GM12878 (cell line): ENCODE measurements at regions not wholly inside any gene's neighbourhood (a gene's known extent, or its start where the extent isn't known, plus 50 kb on each side); places are given as distances from the start of the nearest gene placed in this dataset.

Source experiments
- ATAC-seq: fragments of 200-7000 bp; cut with Tn5 transposase; 3 replicates; pipeline ENCODE4 v1.9.1; 2020; ENCODE audit warnings: mild to moderate bottlenecking, moderate library complexity
- BruUV-seq: library from RNA; stranded (reverse); fragments of 400-500 nt; replicated peaks from 2 replicates; lab custom pipeline; 2021; lab: Mats Ljungman, UMichigan
- CTCF ChIA-PET: fragments of 300-600 bp; sonication (Branson Sonifier 250); formaldehyde crosslinking; extraction: SDS; loops from one replicate; lab custom pipeline; 2021; ENCODE audit warnings: inconsistent platforms; lab: Yijun Ruan, JAX
- POLR2A ChIA-PET: fragments of 350-600 bp; formaldehyde crosslinking; extraction: SDS; loops from one replicate; lab custom pipeline; 2021; ENCODE audit warnings: inconsistent platforms; lab: Charles Lee
- RAD21 ChIA-PET: fragments of 300-600 bp; sonication (Branson Sonifier 250); formaldehyde crosslinking; loops from one replicate; lab custom pipeline; 2023; ENCODE audit warnings: antibody characterized with exemption; ENCODE audit not compliant: unreplicated experiment; lab: Charles Lee
- SMC1A ChIA-PET: fragments of 300-600 bp; sonication (Branson Sonifier 250); formaldehyde crosslinking; loops from one replicate; lab custom pipeline; 2023; ENCODE audit not compliant: unreplicated experiment, uncharacterized antibody; lab: Charles Lee
- DNase-seq: peaks from one replicate; pipeline ENCODE4 v3.0.0-alpha.2; 2011; ENCODE audit warnings: low read depth, low spot score
- FAIRE-seq: peaks from 3 replicates; lab custom pipeline; 2011; peaks lifted over from hg19 to GRCh38; lab: Jason Lieb, UNC
- H2AFZ ChIP-seq: 2 replicates; pipeline ENCODE4 v1.6.0; 2011; ENCODE audit warnings: low read depth, low read length, control low read depth; ENCODE audit not compliant: control insufficient read depth
- H3K27ac ChIP-seq: 2 replicates; pipeline ENCODE4 v1.5.1; 2011; ENCODE audit warnings: control low read depth; ENCODE audit not compliant: control insufficient read depth, insufficient read depth
- H3K27me3 ChIP-seq, 2 experiments: replicated peaks in 1 of 2; 2 replicates each; pipeline versions ENCODE4 v1.6.0 to v1.6.1; 2011; ENCODE audit warnings: low read length in 1 of 2; ENCODE audit not compliant: control insufficient read depth in 2 of 2, insufficient read depth in 2 of 2
- H3K36me3 ChIP-seq, 2 experiments: 2 replicates each; pipeline ENCODE4 v1.5.1; 2011; ENCODE audit warnings: low read length in 1 of 2; ENCODE audit not compliant: control insufficient read depth in 2 of 2, insufficient read depth in 2 of 2
- H3K4me1 ChIP-seq: 2 replicates; pipeline ENCODE4 v1.6.1; 2011; ENCODE audit warnings: mild to moderate bottlenecking, low read length, moderate library complexity, mixed read lengths; ENCODE audit not compliant: control insufficient read depth, insufficient read depth
- H3K4me2 ChIP-seq: 2 replicates; pipeline ENCODE4 v1.6.0; 2011; ENCODE audit warnings: control low read depth; ENCODE audit not compliant: control insufficient read depth, insufficient read depth
- H3K4me3 ChIP-seq: fragments of 200-600 bp; sonication (generic); 2 replicates; pipeline ENCODE4 v1.5.1; 2016
- H3K79me2 ChIP-seq: 2 replicates; pipeline ENCODE4 v1.6.0; 2011; ENCODE audit warnings: low read length; ENCODE audit not compliant: control insufficient read depth, insufficient read depth
- H3K9ac ChIP-seq: 2 replicates; pipeline ENCODE4 v1.8.0; 2011; ENCODE audit warnings: low read length, control low read depth, mixed read lengths; ENCODE audit not compliant: control insufficient read depth, insufficient read depth
- H3K9me3 ChIP-seq: replicated peaks from 3 replicates; pipeline ENCODE4 v1.5.1; 2011; ENCODE audit warnings: mild to moderate bottlenecking, low read length; ENCODE audit not compliant: control insufficient read depth, insufficient read depth
- H4K20me1 ChIP-seq: 2 replicates; pipeline ENCODE4 v1.6.0; 2011; ENCODE audit not compliant: control insufficient read depth, insufficient read depth
- CBX3 ChIP-seq: fragments of 200-600 bp; sonication (generic); IDR thresholded peaks from 2 replicates; pipeline ENCODE4 v1.6.1; 2016; ENCODE audit warnings: low read depth, borderline replicate concordance
- CBX5 ChIP-seq: sonication (generic); IDR thresholded peaks from 2 replicates; pipeline ENCODE4 v1.6.1; 2016; ENCODE audit warnings: low read depth, moderate library complexity, mild to moderate bottlenecking, inconsistent platforms
- EED ChIP-seq: sonication (generic); IDR thresholded peaks from 2 replicates; pipeline ENCODE4 v1.6.1; 2016; ENCODE audit warnings: antibody characterized with exemption, low read depth
- EGR1 ChIP-seq, 2 experiments: IDR thresholded peaks; 1 replicate in 1 of 2; 2 replicates in 1 of 2; pipeline ENCODE4 v1.6.1; 2011 to 2012; ENCODE audit warnings: low read depth in 2 of 2, low read length in 2 of 2, borderline replicate concordance in 1 of 2, mild to moderate bottlenecking in 1 of 2, moderate library complexity in 1 of 2
- EP300 ChIP-seq, 2 experiments: fragments of 150-350 bp in 1 of 2; IDR thresholded peaks; 2 replicates each; pipeline ENCODE4 v1.6.1; 2011 to 2012; ENCODE audit warnings: low read depth in 2 of 2, low read length in 2 of 2, borderline replicate concordance in 1 of 2, improper control_type of control experiment in 1 of 2, inconsistent platforms in 1 of 2; ENCODE audit not compliant: control insufficient read depth in 1 of 2
- HCFC1 ChIP-seq: fragments of 150-350 bp; IDR thresholded peaks from 2 replicates; pipeline ENCODE4 v1.6.1; 2014; ENCODE audit warnings: low read length
- NFYB ChIP-seq: IDR thresholded peaks from 2 replicates; pipeline ENCODE4 v1.6.1; 2011; ENCODE audit warnings: low read depth, mild to moderate bottlenecking, low read length, improper control_type of control experiment, moderate library complexity; ENCODE audit not compliant: insufficient read depth
- NRF1 ChIP-seq: conservative IDR thresholded peaks from 2 replicates; pipeline ENCODE4 v1.6.1; 2011; ENCODE audit warnings: mild to moderate bottlenecking, low read depth, low read length, improper control_type of control experiment
- PAX8 ChIP-seq: fragments of 450-650 bp; IDR thresholded peaks from 2 replicates; pipeline ENCODE4 v1.6.1; 2017; ENCODE audit warnings: mild to moderate bottlenecking, moderate library complexity
- RAD21 ChIP-seq: IDR thresholded peaks from 2 replicates; pipeline ENCODE4 v1.6.1; 2011; ENCODE audit warnings: mild to moderate bottlenecking, low read depth, low read length, moderate library complexity; ENCODE audit not compliant: insufficient read depth
- SIN3A ChIP-seq: IDR thresholded peaks from 2 replicates; pipeline ENCODE4 v1.6.1; 2012; ENCODE audit warnings: low read depth, low read length, improper control_type of control experiment
- SREBF1 ChIP-seq: IDR thresholded peaks from 2 replicates; pipeline ENCODE4 v1.6.1; 2012; ENCODE audit warnings: mild to moderate bottlenecking, low read length
- SREBF2 ChIP-seq: IDR thresholded peaks from 2 replicates; pipeline ENCODE4 v1.6.1; 2012; ENCODE audit warnings: mild to moderate bottlenecking, low read length
- SRF ChIP-seq, 2 experiments: IDR thresholded peaks; 2 replicates each; pipeline ENCODE4 v1.6.1; 2011; ENCODE audit warnings: low read depth in 2 of 2, low read length in 2 of 2, mild to moderate bottlenecking in 1 of 2, moderate library complexity in 1 of 2
- WGBS: methylation state at CpG from one replicate; pipeline ENCODE4 v1.1.6; 2016; ENCODE audit warnings: low lambda C conversion rate; ENCODE audit not compliant: insufficient replicate concordance, insufficient coverage; ENCODE audit errors: missing lambda C conversion rate; 5-methylcytosine and 5-hydroxymethylcytosine counted together
- in situ Hi-C: fragments of 300-500 bp; cut with MboI; formaldehyde crosslinking; loops from 9 replicates; pipeline ENCODE4 v1.14.3; 2018; ENCODE audit warnings: mixed read lengths
- intact Hi-C: fragments of 100-400 bp; cut with micrococcal nuclease; formaldehyde crosslinking; loops from one replicate; pipeline ENCODE4 v1.14.2; 2022; ENCODE audit not compliant: unreplicated experiment
- TF ChIP-seq, protein P1 (sequence below): IDR thresholded peaks from 2 replicates; pipeline ENCODE4 v1.6.1; 2011; ENCODE audit warnings: borderline replicate concordance, low read depth, mild to moderate bottlenecking, moderate library complexity, mixed read lengths, low read length; ENCODE audit not compliant: insufficient read depth; ENCODE audit errors: extremely low read length
- TF ChIP-seq, protein P2 (sequence below): fragments of 450-650 bp; IDR thresholded peaks from 2 replicates; pipeline ENCODE4 v1.6.1; 2016; ENCODE audit warnings: mild to moderate bottlenecking, moderate library complexity, borderline replicate concordance
- TF ChIP-seq, protein P3 (sequence below): IDR thresholded peaks from 2 replicates; pipeline ENCODE4 v1.6.1; 2012; ENCODE audit warnings: low read depth, low read length, improper control_type of control experiment
- TF ChIP-seq, protein P4 (sequence below): fragments of 450-650 bp; IDR thresholded peaks from 2 replicates; pipeline ENCODE4 v1.6.1; 2016; ENCODE audit warnings: mild to moderate bottlenecking

DNA sequence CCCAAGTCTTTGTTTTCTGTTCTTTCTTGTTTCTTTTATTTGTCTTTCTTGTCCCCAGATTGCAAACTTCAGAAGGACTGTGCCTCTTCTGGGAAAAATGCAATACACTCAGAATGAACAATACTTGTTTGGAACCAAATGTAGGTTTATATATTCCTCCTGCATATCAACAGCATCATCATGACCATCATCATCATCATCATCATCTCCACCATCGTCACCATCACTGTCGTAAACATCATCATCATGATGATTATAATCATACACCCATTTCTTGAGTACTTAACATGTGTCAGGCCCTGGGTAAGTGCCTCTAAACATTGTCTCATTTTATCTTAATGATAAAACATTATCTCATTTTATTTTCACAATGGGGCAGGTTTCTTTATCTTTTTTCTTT, 476.8 kb downstream of the CCSER2 start (continued):
- no peak for TF ChIP-seq SREBF2
- TF ChIP-seq SRF (IDR thresholded peaks at IDR 0.05; ENCODE audit: low read depth in 2 of 2, low read length in 2 of 2): no peak
- TF ChIP-seq, protein P1, sequence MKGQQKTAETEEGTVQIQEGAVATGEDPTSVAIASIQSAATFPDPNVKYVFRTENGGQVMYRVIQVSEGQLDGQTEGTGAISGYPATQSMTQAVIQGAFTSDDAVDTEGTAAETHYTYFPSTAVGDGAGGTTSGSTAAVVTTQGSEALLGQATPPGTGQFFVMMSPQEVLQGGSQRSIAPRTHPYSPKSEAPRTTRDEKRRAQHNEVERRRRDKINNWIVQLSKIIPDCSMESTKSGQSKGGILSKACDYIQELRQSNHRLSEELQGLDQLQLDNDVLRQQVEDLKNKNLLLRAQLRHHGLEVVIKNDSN: no peak
- TF ChIP-seq, protein P2, sequence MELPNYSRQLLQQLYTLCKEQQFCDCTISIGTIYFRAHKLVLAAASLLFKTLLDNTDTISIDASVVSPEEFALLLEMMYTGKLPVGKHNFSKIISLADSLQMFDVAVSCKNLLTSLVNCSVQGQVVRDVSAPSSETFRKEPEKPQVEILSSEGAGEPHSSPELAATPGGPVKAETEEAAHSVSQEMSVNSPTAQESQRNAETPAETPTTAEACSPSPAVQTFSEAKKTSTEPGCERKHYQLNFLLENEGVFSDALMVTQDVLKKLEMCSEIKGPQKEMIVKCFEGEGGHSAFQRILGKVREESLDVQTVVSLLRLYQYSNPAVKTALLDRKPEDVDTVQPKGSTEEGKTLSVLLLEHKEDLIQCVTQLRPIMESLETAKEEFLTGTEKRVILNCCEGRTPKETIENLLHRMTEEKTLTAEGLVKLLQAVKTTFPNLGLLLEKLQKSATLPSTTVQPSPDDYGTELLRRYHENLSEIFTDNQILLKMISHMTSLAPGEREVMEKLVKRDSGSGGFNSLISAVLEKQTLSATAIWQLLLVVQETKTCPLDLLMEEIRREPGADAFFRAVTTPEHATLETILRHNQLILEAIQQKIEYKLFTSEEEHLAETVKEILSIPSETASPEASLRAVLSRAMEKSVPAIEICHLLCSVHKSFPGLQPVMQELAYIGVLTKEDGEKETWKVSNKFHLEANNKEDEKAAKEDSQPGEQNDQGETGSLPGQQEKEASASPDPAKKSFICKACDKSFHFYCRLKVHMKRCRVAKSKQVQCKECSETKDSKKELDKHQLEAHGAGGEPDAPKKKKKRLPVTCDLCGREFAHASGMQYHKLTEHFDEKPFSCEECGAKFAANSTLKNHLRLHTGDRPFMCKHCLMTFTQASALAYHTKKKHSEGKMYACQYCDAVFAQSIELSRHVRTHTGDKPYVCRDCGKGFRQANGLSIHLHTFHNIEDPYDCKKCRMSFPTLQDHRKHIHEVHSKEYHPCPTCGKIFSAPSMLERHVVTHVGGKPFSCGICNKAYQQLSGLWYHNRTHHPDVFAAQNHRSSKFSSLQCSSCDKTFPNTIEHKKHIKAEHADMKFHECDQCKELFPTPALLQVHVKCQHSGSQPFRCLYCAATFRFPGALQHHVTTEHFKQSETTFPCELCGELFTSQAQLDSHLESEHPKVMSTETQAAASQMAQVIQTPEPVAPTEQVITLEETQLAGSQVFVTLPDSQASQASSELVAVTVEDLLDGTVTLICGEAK: no peak
- TF ChIP-seq PAX8: no peak
- no peak for TF ChIP-seq RAD21
- no peak for TF ChIP-seq SREBF1
- TF ChIP-seq EED: no peak
- TF ChIP-seq NFYB: no peak

DNA sequence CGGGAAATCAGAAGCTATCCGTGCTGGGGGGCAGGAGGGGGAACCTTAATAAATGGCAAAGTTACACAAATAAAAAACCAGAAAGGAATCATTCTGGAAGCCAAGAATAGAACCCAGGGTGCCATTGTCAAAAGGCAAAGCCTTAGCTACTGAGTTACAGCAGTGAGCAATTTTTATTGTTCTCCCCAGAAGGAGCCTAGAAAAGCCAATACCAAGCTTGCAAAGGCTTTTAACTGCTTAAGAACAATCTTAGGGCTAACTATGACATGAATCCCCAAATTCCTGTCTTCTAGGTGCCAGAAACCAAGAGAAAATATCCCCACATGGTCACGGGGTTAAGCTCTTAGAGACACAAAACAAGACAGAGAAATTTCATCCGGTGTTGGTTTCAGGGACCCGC, 482.7 kb downstream of the CCSER2 start:
- SMC1A ChIA-PET: no interaction called here
- ATAC-seq: no peak
- RAD21 ChIA-PET: no interaction called here
- in situ Hi-C loops (no loop called here), intact Hi-C loops (no loop called here)
- H2AFZ ChIP-seq: no peak overlapping the region
- no TSS peak for BruUV-seq
- POLR2A ChIA-PET: no interaction called here
- no peak overlapping the region for H3K27ac ChIP-seq
- FAIRE-seq: no peak
- no peaks in the 10 kb centered on the region for H3K79me2 ChIP-seq
- DNase-seq: no peak
- H3K27me3 ChIP-seq: no peaks in the 10 kb centered on the region
- H4K20me1 ChIP-seq: no peaks in the 10 kb centered on the region
- CTCF ChIA-PET: interaction anchor here (1.3 kb wide), 1 partner anchor 25 kb away, joined by 3 read pairs; no protein-coding TSS in a partner anchor
- H3K9ac ChIP-seq: no peak overlapping the region
- no peak overlapping the region for H3K4me3 ChIP-seq
- H3K4me2 ChIP-seq: no peak overlapping the region
- no peaks in the 10 kb centered on the region for H3K4me1 ChIP-seq
- no peaks in the 10 kb centered on the region for H3K36me3 ChIP-seq
- no peaks in the 10 kb centered on the region for H3K9me3 ChIP-seq
- 16% methylated on average over 5 of the region's 5 CpGs for WGBS
- TF ChIP-seq RAD21 (no peak), NRF1 (no peak), CBX3 (no peak), EGR1 (IDR thresholded peaks at IDR 0.05; ENCODE audit: borderline replicate concordance in 1 of 2, low read depth in 2 of 2, low read length in 2 of 2) (no peak), CBX5 (no peak), EP300 (IDR thresholded peaks at IDR 0.05; ENCODE audit: borderline replicate concordance in 1 of 2, control insufficient read depth in 1 of 2, low read depth in 2 of 2, low read length in 2 of 2) (no peak), SIN3A (no peak), HCFC1 (no peak)
- TF ChIP-seq, protein P3, sequence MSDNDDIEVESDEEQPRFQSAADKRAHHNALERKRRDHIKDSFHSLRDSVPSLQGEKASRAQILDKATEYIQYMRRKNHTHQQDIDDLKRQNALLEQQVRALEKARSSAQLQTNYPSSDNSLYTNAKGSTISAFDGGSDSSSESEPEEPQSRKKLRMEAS: no peak
- TF ChIP-seq, protein P4, sequence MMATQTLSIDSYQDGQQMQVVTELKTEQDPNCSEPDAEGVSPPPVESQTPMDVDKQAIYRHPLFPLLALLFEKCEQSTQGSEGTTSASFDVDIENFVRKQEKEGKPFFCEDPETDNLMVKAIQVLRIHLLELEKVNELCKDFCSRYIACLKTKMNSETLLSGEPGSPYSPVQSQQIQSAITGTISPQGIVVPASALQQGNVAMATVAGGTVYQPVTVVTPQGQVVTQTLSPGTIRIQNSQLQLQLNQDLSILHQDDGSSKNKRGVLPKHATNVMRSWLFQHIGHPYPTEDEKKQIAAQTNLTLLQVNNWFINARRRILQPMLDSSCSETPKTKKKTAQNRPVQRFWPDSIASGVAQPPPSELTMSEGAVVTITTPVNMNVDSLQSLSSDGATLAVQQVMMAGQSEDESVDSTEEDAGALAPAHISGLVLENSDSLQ: no peak
